MCF 10A (cell line): ENCODE measurements at regions not wholly inside any gene's neighbourhood (a gene's known extent, or its start where the extent isn't known, plus 50 kb on each side); places are given as distances from the start of the nearest gene placed in this dataset.

ENCODE experiments used
- BruUV-seq: library from RNA; stranded (reverse); fragments of 400-500 nt; replicated peaks from 2 replicates; lab custom pipeline; 2021; lab: Mats Ljungman, UMichigan
- CTCF ChIA-PET: fragments of 300-600 bp; sonication (Branson Sonifier 250); formaldehyde crosslinking; extraction: SDS; loops from one replicate; lab custom pipeline; 2021; ENCODE audit warnings: antibody characterized with exemption, inconsistent platforms; lab: Yijun Ruan, JAX
- POLR2A ChIA-PET: fragments of 300-600, 350-650 bp; sonication (Branson Sonifier 250); formaldehyde crosslinking; extraction: SDS; loops from one replicate; lab custom pipeline; 2020; ENCODE audit warnings: antibody characterized with exemption, inconsistent platforms; lab: Yijun Ruan, JAX
- DNase-seq: peaks from one replicate; pipeline ENCODE4 v3.0.0-alpha.2; 2018; ENCODE audit not compliant: unreplicated experiment
- H3K27ac Mint-ChIP-seq: one replicate; pipeline ENCODE4 v1.8.0; 2022; ENCODE audit warnings: mild to moderate bottlenecking, low read depth, mixed read lengths; ENCODE audit not compliant: unreplicated experiment
- H3K27me3 Mint-ChIP-seq: one replicate; pipeline ENCODE4 v1.8.0; 2022; ENCODE audit warnings: mixed read lengths; ENCODE audit not compliant: insufficient read depth, unreplicated experiment
- H3K36me3 Mint-ChIP-seq: one replicate; pipeline ENCODE4 v1.8.0; 2022; ENCODE audit warnings: mild to moderate bottlenecking, moderate library complexity, mixed read lengths; ENCODE audit not compliant: insufficient read depth, unreplicated experiment
- H3K4me1 Mint-ChIP-seq: one replicate; pipeline ENCODE4 v1.8.0; 2022; ENCODE audit warnings: mixed read lengths; ENCODE audit not compliant: insufficient read depth, unreplicated experiment
- H3K4me3 Mint-ChIP-seq: one replicate; pipeline ENCODE4 v1.8.0; 2022; ENCODE audit warnings: mild to moderate bottlenecking, moderate library complexity, mixed read lengths; ENCODE audit not compliant: unreplicated experiment
- H3K9me3 Mint-ChIP-seq: one replicate; pipeline ENCODE4 v1.8.0; 2022; ENCODE audit warnings: mixed read lengths; ENCODE audit not compliant: unreplicated experiment
- intact Hi-C: fragments of 100-400 bp; cut with micrococcal nuclease; formaldehyde crosslinking; loops from 2 replicates; pipeline ENCODE4 v1.14.1; 2022
- TF ChIP-seq, protein P1 (sequence below): fragments of 200-600 bp; IDR thresholded peaks from one replicate; pipeline ENCODE4 v1.8.0; 2022; ENCODE audit warnings: antibody characterized with exemption, mild to moderate bottlenecking; ENCODE audit not compliant: unreplicated experiment

DNA sequence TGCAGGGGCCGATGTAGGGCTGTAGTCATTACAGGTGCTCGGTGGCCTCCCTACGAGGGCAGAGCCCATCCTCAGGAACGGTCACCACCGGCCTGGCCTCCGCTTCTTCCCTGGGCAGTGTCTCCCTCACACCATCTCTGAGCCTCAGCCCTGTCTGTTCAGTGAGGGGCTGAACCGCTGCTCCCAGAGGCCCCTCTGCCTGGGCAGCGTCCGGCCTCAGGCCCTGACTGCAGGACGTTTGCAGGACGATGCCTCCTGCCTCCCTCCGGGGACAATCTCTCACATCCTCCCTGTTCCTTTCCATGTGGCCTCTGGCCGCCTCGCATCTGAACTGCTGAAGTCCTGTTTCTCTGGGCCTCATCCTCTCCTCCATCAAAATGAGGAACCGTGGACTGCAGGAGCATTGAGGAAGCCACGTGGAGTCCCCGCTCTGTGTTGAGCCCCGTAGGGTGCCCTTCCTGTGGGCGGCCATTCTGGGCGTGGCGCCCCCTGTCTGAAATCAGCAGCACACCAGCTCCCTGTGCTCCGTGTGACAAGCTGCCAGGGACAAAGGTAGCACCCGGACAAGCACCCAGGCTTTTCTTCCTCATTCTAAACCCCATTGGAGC is 933.5 kb downstream of the BRD1 start:
- ChIA-PET POLR2A (no interaction called here), CTCF (no interaction called here)
- Mint-ChIP-seq H3K4me1 (no peaks in the 10 kb centered on the region), H3K4me3 (no peak overlapping the region), H3K36me3 (no peaks in the 10 kb centered on the region), H3K9me3 (peaks cover 8% of the 10 kb centered on the region), H3K27ac (no peak overlapping the region), H3K27me3 (no peaks in the 10 kb centered on the region)
- no TSS peak for BruUV-seq
- TF ChIP-seq, protein P1, sequence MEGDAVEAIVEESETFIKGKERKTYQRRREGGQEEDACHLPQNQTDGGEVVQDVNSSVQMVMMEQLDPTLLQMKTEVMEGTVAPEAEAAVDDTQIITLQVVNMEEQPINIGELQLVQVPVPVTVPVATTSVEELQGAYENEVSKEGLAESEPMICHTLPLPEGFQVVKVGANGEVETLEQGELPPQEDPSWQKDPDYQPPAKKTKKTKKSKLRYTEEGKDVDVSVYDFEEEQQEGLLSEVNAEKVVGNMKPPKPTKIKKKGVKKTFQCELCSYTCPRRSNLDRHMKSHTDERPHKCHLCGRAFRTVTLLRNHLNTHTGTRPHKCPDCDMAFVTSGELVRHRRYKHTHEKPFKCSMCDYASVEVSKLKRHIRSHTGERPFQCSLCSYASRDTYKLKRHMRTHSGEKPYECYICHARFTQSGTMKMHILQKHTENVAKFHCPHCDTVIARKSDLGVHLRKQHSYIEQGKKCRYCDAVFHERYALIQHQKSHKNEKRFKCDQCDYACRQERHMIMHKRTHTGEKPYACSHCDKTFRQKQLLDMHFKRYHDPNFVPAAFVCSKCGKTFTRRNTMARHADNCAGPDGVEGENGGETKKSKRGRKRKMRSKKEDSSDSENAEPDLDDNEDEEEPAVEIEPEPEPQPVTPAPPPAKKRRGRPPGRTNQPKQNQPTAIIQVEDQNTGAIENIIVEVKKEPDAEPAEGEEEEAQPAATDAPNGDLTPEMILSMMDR, result no peak
- intact Hi-C loops, result no loop called here
- no peak for DNase-seq

DNA sequence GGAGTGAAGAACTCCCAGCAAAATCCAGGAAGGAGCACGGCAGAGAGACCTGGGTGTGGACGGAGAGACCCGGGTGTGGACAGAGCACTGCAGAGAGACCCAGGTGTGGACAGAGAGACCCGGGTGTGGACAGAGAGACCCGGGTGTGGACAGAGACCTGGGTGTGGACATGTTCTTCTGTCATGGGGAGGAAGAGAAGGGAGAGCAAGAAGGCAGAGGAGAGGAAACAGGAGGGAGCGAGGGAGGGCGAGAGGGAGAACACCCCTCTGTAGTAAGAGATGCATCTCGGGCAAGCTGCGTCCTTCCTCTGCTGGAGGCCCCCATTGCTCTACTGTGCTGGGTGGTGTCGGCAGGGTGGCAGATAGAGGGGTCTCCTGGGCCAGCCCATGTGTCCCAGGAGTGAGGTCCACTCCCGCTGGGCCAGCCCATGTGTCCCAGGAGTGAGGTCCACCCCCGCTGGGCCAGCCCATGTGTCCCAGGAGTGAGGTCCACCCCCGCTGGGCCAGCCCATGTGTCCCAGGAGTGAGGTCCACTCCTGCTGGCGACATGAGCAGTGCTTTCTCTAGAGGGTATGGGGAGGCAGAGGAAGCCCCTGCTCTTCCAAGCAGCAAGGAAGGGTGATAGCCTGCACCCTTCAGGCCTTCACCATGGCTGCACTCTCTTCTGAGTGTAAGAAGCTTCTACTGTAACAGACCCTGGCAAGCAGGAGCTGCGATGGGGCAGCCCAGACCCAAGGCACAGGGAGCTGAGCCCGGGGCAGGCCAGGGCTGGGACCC is 934.2 kb downstream of the BRD1 start:
- Mint-ChIP-seq H3K36me3 (no peaks in the 10 kb centered on the region), H3K4me1 (no peaks in the 10 kb centered on the region), H3K27me3 (no peaks in the 10 kb centered on the region), H3K27ac (no peak overlapping the region), H3K9me3 (peaks cover 8% of the 10 kb centered on the region), H3K4me3 (no peak overlapping the region)
- intact Hi-C loops, result no loop called here
- no TSS peak for BruUV-seq
- DNase-seq, result no peak
- CTCF ChIA-PET, result no interaction called here
- TF ChIP-seq, protein P1, result no peak
- POLR2A ChIA-PET, result no interaction called here

DNA sequence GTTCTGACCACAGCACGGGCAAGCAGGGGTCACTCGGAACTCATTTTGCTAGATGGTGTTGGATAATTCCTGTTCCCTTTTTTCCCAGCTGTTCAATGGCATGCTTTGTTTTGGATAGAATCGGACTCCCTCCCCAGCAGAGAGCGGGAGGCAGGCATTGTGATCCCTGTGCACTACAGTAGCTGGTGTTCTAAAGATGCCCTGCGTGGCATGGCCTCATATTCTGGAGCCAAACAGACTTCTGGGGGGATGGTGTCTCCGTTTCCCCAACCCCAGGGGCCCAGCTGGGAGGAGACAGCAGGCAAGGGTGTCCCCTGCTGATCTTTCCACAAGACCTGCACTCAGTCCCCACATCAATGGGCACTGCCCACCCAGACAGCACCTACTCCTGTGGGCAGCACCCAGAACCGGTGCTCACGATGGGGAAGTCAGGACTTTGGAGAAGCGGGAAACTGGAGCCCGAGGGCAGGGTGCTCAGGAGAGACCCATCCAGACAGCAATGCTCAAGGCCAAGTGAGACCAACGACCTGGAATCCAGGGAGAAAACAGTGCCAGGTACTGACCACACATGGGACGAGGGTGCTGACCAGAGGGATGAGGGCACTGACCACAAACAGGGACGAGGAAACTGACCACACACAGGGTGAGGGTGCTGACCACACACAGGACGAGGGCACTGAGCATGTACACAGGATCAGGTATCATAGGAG is 934.9 kb downstream of the BRD1 start:
- H3K4me3 Mint-ChIP-seq, result no peak overlapping the region
- TF ChIP-seq, protein P1, result no peak
- peaks cover 8% of the 10 kb centered on the region for H3K9me3 Mint-ChIP-seq
- H3K27me3 Mint-ChIP-seq, result no peaks in the 10 kb centered on the region
- DNase-seq, result no peak
- no TSS peak for BruUV-seq
- CTCF ChIA-PET, result no interaction called here
- intact Hi-C loops, result no loop called here
- H3K36me3 Mint-ChIP-seq, result no peaks in the 10 kb centered on the region
- H3K4me1 Mint-ChIP-seq, result no peaks in the 10 kb centered on the region
- POLR2A ChIA-PET, result no interaction called here
- H3K27ac Mint-ChIP-seq, result no peak overlapping the region
